ENCODE measurements at regions not wholly inside any gene's neighbourhood (a gene's known extent, or its start where the extent isn't known, plus 50 kb on each side); places are given as distances from the start of the nearest gene placed in this dataset.

DNA sequence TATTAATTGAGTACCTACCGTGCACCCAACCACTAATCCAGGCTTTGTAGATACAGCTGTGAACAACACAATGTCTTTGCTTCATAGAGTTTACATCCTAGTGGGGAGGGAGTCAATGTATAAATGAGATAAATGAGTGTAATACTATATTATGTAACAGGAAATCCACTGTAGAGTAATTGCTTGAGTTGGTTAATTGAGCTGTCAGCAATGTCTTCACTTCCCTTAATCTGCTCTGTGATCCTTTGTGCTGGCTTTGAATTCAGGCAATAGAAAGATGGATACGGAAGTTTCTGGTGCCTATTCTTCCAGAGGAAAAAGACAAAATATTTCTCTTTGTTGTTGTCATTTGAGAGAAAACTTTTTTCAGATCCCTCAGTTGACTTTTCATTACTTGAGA, 104.0 kb upstream of the SLC16A7 start:
- TF ChIP-seq YY1 (IDR thresholded peaks at IDR 0.05; ENCODE audit: insufficient read depth, insufficient read length), result no peak
- no peak for TF ChIP-seq ZNF274 (IDR thresholded peaks at IDR 0.05; ENCODE audit: low read depth, low read length)
- no peak for TF ChIP-seq SUZ12 (IDR thresholded peaks at IDR 0.05; ENCODE audit: extremely low read depth, insufficient read depth, insufficient read length)

Measured in NT2/D1 (cell line).